ENCODE measurements at regions not wholly inside any gene's neighbourhood (a gene's known extent, or its start where the extent isn't known, plus 50 kb on each side); places are given as distances from the start of the nearest gene placed in this dataset.

GRCh38 chr2:234240917-234241316 is 190.4 kb downstream of the SPP2 start:
- H3K4me1 ChIP-seq (ENCODE audit: insufficient read depth, low read length): peaks cover 43% of the 10 kb centered on the region
- peak; percentile 62 for DNase-seq (ENCODE audit: insufficient read length, low spot score, missing footprints)

GRCh38 chr2:234235191-234235590 is 184.7 kb downstream of the SPP2 start:
- no peak for TF ChIP-seq CTCF (IDR thresholded peaks at IDR 0.05; ENCODE audit: extremely low read depth, low read depth, low read length)
- H3K79me2 ChIP-seq (ENCODE audit: insufficient read depth, low read length): no peaks in the 10 kb centered on the region
- no peak overlapping the region for H2AFZ ChIP-seq (ENCODE audit: low read length)
- H3K4me1 ChIP-seq (ENCODE audit: insufficient read depth, low read length): no peaks in the 10 kb centered on the region
- no peaks in the 10 kb centered on the region for H3K36me3 ChIP-seq (ENCODE audit: insufficient read depth, low read length)
- H3K4me3 ChIP-seq (ENCODE audit: insufficient read depth, low read length): no peak overlapping the region
- no peaks in the 10 kb centered on the region for H3K9me3 ChIP-seq (ENCODE audit: low read depth, low read length)
- no peak for DNase-seq (ENCODE audit: insufficient read length, low spot score, missing footprints)
- no peaks in the 10 kb centered on the region for H4K20me1 ChIP-seq (ENCODE audit: insufficient read depth, low read length)
- no peak overlapping the region for H3K27ac ChIP-seq (ENCODE audit: low read depth, low read length)
- no peak overlapping the region for H3K4me2 ChIP-seq (ENCODE audit: insufficient read depth, low read length)
- no peaks in the 10 kb centered on the region for H3K27me3 ChIP-seq (ENCODE audit: insufficient read depth, low read length)

More at GRCh38 chr2:234240917-234241316, 190.4 kb downstream of the SPP2 start:
- Histone ChIP-seq H3K27ac (ENCODE audit: low read depth, low read length) (peak overlapping the region; percentile 65), H2AFZ (ENCODE audit: low read length) (peak overlapping the region; percentile 54), H3K27me3 (ENCODE audit: insufficient read depth, low read length) (no peaks in the 10 kb centered on the region), H3K4me2 (ENCODE audit: insufficient read depth, low read length) (peak overlapping the region; percentile 48), H4K20me1 (ENCODE audit: insufficient read depth, low read length) (no peaks in the 10 kb centered on the region), H3K4me3 (ENCODE audit: insufficient read depth, low read length) (no peak overlapping the region), H3K79me2 (ENCODE audit: insufficient read depth, low read length) (no peaks in the 10 kb centered on the region), H3K9me3 (ENCODE audit: low read depth, low read length) (no peaks in the 10 kb centered on the region), H3K36me3 (ENCODE audit: insufficient read depth, low read length) (no peaks in the 10 kb centered on the region)
- no peak for TF ChIP-seq CTCF (IDR thresholded peaks at IDR 0.05; ENCODE audit: extremely low read depth, low read depth, low read length)

DNA sequence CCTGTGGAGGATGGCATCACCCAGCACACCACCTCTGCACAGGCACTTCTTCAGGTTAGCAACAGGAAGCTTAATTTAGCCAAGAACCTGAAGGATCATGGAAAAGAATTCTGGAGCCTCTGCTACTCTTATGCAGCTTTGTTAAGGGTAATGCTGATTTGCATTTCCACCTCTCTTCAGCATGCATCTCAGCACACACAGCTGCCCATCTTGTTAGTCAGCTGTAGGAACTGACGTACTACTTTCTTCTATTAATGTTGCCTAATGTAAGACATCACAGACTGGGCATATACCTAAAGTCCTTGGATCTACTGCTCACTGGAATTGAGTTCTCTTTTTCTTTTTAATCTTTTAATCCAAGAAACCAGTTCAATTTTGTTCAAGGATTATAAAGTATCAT is 181.0 kb downstream of the SPP2 start:
- Histone ChIP-seq H3K4me1 (ENCODE audit: insufficient read depth, low read length) (no peaks in the 10 kb centered on the region), H3K27ac (ENCODE audit: low read depth, low read length) (no peak overlapping the region), H2AFZ (ENCODE audit: low read length) (no peak overlapping the region), H3K27me3 (ENCODE audit: insufficient read depth, low read length) (no peaks in the 10 kb centered on the region), H3K4me3 (ENCODE audit: insufficient read depth, low read length) (no peak overlapping the region), H3K9me3 (ENCODE audit: low read depth, low read length) (no peaks in the 10 kb centered on the region), H3K79me2 (ENCODE audit: insufficient read depth, low read length) (no peaks in the 10 kb centered on the region), H4K20me1 (ENCODE audit: insufficient read depth, low read length) (no peaks in the 10 kb centered on the region), H3K36me3 (ENCODE audit: insufficient read depth, low read length) (no peaks in the 10 kb centered on the region), H3K4me2 (ENCODE audit: insufficient read depth, low read length) (no peak overlapping the region)
- DNase-seq (ENCODE audit: insufficient read length, low spot score, missing footprints): no peak
- no peak for TF ChIP-seq CTCF (IDR thresholded peaks at IDR 0.05; ENCODE audit: extremely low read depth, low read depth, low read length)

DNA sequence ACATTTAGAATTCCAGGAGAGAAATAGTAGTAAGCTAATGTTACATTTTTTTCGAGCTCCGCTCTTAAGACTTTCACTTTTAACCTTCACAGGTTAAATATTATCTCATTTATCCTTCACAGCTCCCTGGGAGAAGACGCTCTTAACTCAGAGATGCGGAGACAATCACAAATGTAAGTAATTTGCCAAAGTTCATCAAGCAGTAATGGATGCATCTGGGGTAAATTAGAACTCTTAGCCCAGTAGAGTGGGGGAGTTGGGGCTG is 168.5 kb downstream of the SPP2 start:
- Histone ChIP-seq H3K4me3 (ENCODE audit: insufficient read depth, low read length) (no peak overlapping the region), H2AFZ (ENCODE audit: low read length) (no peak overlapping the region), H3K79me2 (ENCODE audit: insufficient read depth, low read length) (no peaks in the 10 kb centered on the region), H3K36me3 (ENCODE audit: insufficient read depth, low read length) (no peaks in the 10 kb centered on the region), H3K27ac (ENCODE audit: low read depth, low read length) (no peak overlapping the region), H3K9me3 (ENCODE audit: low read depth, low read length) (no peaks in the 10 kb centered on the region), H4K20me1 (ENCODE audit: insufficient read depth, low read length) (no peaks in the 10 kb centered on the region), H3K27me3 (ENCODE audit: insufficient read depth, low read length) (peaks cover 4% of the 10 kb centered on the region), H3K4me1 (ENCODE audit: insufficient read depth, low read length) (peaks cover 3% of the 10 kb centered on the region), H3K4me2 (ENCODE audit: insufficient read depth, low read length) (no peak overlapping the region)
- no peak for DNase-seq (ENCODE audit: insufficient read length, low spot score, missing footprints)
- TF ChIP-seq CTCF (IDR thresholded peaks at IDR 0.05; ENCODE audit: extremely low read depth, low read depth, low read length): no peak
